ENCODE measurements at regions not wholly inside any gene's neighbourhood (a gene's known extent, or its start where the extent isn't known, plus 50 kb on each side); places are given as distances from the start of the nearest gene placed in this dataset.

DNA sequence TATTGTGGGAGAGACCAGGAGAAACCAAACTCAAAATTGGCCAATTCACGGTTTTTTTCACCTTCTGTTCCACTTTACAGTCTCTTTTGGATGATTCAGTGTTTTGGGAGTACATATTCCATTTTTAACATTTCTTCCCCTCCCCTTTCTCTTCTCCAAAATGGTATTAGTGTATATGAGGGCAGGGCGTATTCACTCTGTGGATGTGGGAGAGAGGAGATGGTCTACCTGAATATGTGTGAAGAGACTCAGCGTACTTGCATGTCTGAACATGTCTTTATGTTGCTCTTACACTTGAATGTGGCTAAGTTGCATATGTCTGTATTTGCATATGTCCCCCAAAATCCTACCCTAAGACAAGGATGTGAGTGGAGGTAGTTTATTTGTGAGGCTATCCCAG lies 291.0 kb upstream of the PPP2R3A start:
- TF ChIP-seq, protein P1, sequence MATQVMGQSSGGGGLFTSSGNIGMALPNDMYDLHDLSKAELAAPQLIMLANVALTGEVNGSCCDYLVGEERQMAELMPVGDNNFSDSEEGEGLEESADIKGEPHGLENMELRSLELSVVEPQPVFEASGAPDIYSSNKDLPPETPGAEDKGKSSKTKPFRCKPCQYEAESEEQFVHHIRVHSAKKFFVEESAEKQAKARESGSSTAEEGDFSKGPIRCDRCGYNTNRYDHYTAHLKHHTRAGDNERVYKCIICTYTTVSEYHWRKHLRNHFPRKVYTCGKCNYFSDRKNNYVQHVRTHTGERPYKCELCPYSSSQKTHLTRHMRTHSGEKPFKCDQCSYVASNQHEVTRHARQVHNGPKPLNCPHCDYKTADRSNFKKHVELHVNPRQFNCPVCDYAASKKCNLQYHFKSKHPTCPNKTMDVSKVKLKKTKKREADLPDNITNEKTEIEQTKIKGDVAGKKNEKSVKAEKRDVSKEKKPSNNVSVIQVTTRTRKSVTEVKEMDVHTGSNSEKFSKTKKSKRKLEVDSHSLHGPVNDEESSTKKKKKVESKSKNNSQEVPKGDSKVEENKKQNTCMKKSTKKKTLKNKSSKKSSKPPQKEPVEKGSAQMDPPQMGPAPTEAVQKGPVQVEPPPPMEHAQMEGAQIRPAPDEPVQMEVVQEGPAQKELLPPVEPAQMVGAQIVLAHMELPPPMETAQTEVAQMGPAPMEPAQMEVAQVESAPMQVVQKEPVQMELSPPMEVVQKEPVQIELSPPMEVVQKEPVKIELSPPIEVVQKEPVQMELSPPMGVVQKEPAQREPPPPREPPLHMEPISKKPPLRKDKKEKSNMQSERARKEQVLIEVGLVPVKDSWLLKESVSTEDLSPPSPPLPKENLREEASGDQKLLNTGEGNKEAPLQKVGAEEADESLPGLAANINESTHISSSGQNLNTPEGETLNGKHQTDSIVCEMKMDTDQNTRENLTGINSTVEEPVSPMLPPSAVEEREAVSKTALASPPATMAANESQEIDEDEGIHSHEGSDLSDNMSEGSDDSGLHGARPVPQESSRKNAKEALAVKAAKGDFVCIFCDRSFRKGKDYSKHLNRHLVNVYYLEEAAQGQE (IDR thresholded peaks at IDR 0.05; ENCODE audit: low read depth) = no peak
- TF ChIP-seq TAF1 (IDR thresholded peaks at IDR 0.05; ENCODE audit: low read depth) (no peak), NFIC (IDR thresholded peaks at IDR 0.05) (no peak), YY1 (IDR thresholded peaks at IDR 0.05; ENCODE audit: low read depth) (no peak), ZBTB7A (IDR thresholded peaks at IDR 0.05; ENCODE audit: low read depth) (no peak), CREB1 (IDR thresholded peaks at IDR 0.05; ENCODE audit: low read depth) (no peak), EP300 (IDR thresholded peaks at IDR 0.05; ENCODE audit: borderline replicate concordance) (no peak), RAD21 (IDR thresholded peaks at IDR 0.05; ENCODE audit: low read depth) (no peak)

DNA sequence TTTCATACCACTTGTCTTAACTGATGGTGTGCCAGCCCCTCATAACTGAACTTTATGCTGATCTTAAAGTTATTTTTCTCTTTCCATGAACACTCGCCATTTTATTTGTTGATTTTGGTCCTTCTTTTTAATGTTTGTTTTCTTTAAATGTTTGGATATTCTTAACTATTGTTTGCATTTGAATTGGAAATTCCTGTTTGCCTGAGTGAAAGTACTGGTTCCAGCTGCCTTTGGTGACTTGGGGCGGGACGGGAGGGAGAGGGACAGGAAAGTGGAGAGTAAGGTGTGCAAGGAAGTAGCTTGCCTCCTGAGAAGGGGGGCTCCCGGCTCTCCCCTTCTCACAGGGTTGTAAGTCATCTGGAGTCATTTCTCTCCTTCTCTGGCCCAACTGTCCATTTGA lies 287.1 kb upstream of the PPP2R3A start:
- TF ChIP-seq CREB1 (IDR thresholded peaks at IDR 0.05; ENCODE audit: low read depth) (no peak), NFIC (IDR thresholded peaks at IDR 0.05) (no peak), TEAD4 (IDR thresholded peaks at IDR 0.05) (no peak), CEBPB (IDR thresholded peaks at IDR 0.05) (no peak), TAF1 (IDR thresholded peaks at IDR 0.05; ENCODE audit: low read depth) (no peak), EP300 (IDR thresholded peaks at IDR 0.05; ENCODE audit: borderline replicate concordance) (no peak)
- TF ChIP-seq, protein P2, sequence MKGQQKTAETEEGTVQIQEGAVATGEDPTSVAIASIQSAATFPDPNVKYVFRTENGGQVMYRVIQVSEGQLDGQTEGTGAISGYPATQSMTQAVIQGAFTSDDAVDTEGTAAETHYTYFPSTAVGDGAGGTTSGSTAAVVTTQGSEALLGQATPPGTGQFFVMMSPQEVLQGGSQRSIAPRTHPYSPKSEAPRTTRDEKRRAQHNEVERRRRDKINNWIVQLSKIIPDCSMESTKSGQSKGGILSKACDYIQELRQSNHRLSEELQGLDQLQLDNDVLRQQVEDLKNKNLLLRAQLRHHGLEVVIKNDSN (IDR thresholded peaks at IDR 0.05) = no peak

DNA sequence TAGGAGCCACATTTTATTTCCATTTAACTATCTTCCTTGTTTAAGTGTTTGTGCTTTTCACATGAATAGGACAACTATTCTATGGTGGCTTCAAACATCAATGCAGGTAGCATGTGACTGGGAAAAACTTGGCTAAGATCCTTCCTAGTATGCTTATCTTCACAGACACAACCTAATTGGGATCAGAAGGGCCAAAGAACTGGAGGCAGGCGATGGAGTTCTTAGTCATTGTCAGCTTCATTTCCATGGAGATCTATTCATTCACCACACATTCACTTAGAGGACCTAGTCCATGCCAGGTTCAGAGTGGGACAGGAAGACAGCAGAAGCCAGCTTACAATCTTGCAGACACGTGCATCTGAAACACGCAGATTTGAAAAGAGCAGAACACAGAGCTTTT lies 277.5 kb upstream of the PPP2R3A start:
- TF ChIP-seq FOXM1 (IDR thresholded peaks at IDR 0.05; ENCODE audit: borderline replicate concordance, low read depth) = no peak
- no peak for TF ChIP-seq NFIC (IDR thresholded peaks at IDR 0.05)
- no peak for TF ChIP-seq CEBPB (IDR thresholded peaks at IDR 0.05)
- TF ChIP-seq EP300 (IDR thresholded peaks at IDR 0.05; ENCODE audit: borderline replicate concordance) = no peak
- TF ChIP-seq TEAD4 (IDR thresholded peaks at IDR 0.05) = no peak
- TF ChIP-seq ZBTB7A (IDR thresholded peaks at IDR 0.05; ENCODE audit: low read depth) = no peak

DNA sequence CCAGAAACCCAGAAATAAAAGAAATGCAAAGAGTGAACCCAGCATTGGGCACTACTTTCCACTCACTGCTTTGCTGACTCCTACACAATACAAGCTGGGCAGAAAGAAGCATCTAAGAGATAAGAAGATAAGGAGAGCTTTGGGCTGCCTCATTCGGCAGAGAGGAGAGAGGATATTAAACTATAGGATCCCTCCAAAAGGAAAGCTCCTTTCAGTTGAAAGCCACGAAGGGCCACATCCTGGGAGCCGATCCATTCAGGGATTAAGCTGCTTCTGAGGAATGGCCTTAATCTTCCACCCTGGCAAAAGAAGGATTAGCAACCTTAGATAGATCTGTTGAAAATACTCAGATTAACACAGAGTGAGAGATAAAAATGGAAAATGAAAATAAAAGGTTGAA lies 274.9 kb upstream of the PPP2R3A start:
- TF ChIP-seq CEBPB (IDR thresholded peaks at IDR 0.05) (no peak), RAD21 (IDR thresholded peaks at IDR 0.05; ENCODE audit: low read depth) (no peak), ZBTB7A (IDR thresholded peaks at IDR 0.05; ENCODE audit: low read depth) (no peak), NFIC (IDR thresholded peaks at IDR 0.05) (no peak), FOXM1 (IDR thresholded peaks at IDR 0.05; ENCODE audit: borderline replicate concordance, low read depth) (no peak), TAF1 (IDR thresholded peaks at IDR 0.05; ENCODE audit: low read depth) (no peak), EGR1 (IDR thresholded peaks at IDR 0.05) (no peak), YY1 (IDR thresholded peaks at IDR 0.05; ENCODE audit: low read depth) (no peak), TCF12 (IDR thresholded peaks at IDR 0.05; ENCODE audit: low read depth) (no peak), CREB1 (IDR thresholded peaks at IDR 0.05; ENCODE audit: low read depth) (no peak), EP300 (IDR thresholded peaks at IDR 0.05; ENCODE audit: borderline replicate concordance) (no peak), TEAD4 (IDR thresholded peaks at IDR 0.05) (no peak)
- TF ChIP-seq, protein P3, sequence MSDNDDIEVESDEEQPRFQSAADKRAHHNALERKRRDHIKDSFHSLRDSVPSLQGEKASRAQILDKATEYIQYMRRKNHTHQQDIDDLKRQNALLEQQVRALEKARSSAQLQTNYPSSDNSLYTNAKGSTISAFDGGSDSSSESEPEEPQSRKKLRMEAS (IDR thresholded peaks at IDR 0.05) = no peak
- TF ChIP-seq, protein P1 (IDR thresholded peaks at IDR 0.05; ENCODE audit: low read depth) = no peak
- TF ChIP-seq, protein P2 (IDR thresholded peaks at IDR 0.05) = no peak

DNA sequence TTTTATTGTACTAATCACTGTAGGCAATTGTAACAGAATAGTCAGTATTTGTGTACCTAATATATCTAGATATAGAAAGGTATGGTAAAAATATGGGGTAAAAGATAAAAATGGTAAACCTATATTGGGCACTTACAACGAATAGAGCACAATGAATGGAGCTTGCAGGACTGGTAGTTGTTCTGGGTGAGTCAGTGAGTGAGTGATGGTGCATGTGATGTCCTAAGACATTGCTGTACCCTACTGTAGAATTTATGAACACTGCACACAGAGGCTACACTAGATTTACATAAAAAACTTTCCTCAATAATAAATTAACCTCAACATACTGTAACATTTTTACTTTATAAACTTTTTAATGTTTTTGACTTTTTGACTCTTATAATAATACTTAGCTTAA lies 274.3 kb upstream of the PPP2R3A start:
- TF ChIP-seq, protein P1 (IDR thresholded peaks at IDR 0.05; ENCODE audit: low read depth) = no peak
- no peak for TF ChIP-seq YY1 (IDR thresholded peaks at IDR 0.05; ENCODE audit: low read depth)
- no peak for TF ChIP-seq RAD21 (IDR thresholded peaks at IDR 0.05; ENCODE audit: low read depth)
- TF ChIP-seq ZBTB7A (IDR thresholded peaks at IDR 0.05; ENCODE audit: low read depth) = no peak
- no peak for TF ChIP-seq TEAD4 (IDR thresholded peaks at IDR 0.05)
- no peak for TF ChIP-seq EP300 (IDR thresholded peaks at IDR 0.05; ENCODE audit: borderline replicate concordance)
- no peak for TF ChIP-seq TAF1 (IDR thresholded peaks at IDR 0.05; ENCODE audit: low read depth)
- TF ChIP-seq, protein P3 (IDR thresholded peaks at IDR 0.05) = no peak
- no peak for TF ChIP-seq CEBPB (IDR thresholded peaks at IDR 0.05)
- TF ChIP-seq CREB1 (IDR thresholded peaks at IDR 0.05; ENCODE audit: low read depth) = no peak
- no peak for TF ChIP-seq TCF12 (IDR thresholded peaks at IDR 0.05; ENCODE audit: low read depth)
- TF ChIP-seq NFIC (IDR thresholded peaks at IDR 0.05) = no peak
- TF ChIP-seq, protein P2 (IDR thresholded peaks at IDR 0.05) = no peak
- no peak for TF ChIP-seq FOXM1 (IDR thresholded peaks at IDR 0.05; ENCODE audit: borderline replicate concordance, low read depth)

All from Ishikawa (cell line).